ENCODE measurements at regions not wholly inside any gene's neighbourhood (a gene's known extent, or its start where the extent isn't known, plus 50 kb on each side); places are given as distances from the start of the nearest gene placed in this dataset.

DNA sequence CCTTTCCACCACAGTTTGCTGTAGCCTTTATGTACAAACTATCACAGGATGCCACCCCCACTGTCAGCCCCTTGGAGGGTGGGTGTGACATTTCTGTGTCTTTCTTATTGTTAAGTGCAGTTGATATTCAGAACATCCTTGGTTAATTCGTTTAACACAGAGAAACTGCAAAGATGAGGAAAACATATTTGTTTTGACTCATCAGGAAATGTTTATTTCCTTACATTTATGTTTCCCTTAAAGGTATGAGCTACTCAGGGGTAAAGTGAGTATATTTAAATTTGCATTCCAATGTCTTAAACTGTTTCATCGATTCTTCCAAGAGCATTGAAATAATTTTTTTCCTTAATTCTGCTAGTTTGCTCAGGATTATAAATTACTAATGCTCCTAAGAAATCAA lies 243.4 kb downstream of the RDH14 start:
- Histone ChIP-seq H3K27me3 (replicated peaks; ENCODE audit: insufficient read depth) (no peaks in the 10 kb centered on the region), H3F3A (ENCODE audit: insufficient read depth) (0 out of 2 replicates have a peak, but pooled peaks cover 2% of the 10 kb centered on the region), H3K4me2 (ENCODE audit: unreplicated experiment) (no peak overlapping the region), H3K4me1 (ENCODE audit: insufficient read depth) (no peaks in the 10 kb centered on the region), H3K9me2 (ENCODE audit: insufficient read depth) (no peaks in the 10 kb centered on the region), H3K36me3 (ENCODE audit: low read depth) (no peaks in the 10 kb centered on the region), H3K27ac (no peak overlapping the region), H3K9ac (no peak overlapping the region), H3K9me3 (ENCODE audit: low read depth) (no peaks in the 10 kb centered on the region), H2AFZ (no peak overlapping the region), H3K4me3 (no peak overlapping the region), H4K20me1 (ENCODE audit: insufficient read depth) (no peaks in the 10 kb centered on the region), H3K79me2 (ENCODE audit: insufficient read depth) (no peaks in the 10 kb centered on the region)
- no peak for DNase-seq
- in situ Hi-C loops (cut with MboI), result no loop called here
- 47% methylated on average over 2 of the region's 2 CpGs for WGBS, 2 experiments (ENCODE audit: low coverage in 1 of 2, low lambda C conversion rate in 2 of 2, missing lambda C conversion rate in 2 of 2)
- no peak for TF ChIP-seq EZH2phosphoT487 (IDR thresholded peaks at IDR 0.05; ENCODE audit: insufficient read depth, low read depth)
- TF ChIP-seq EZH2 (IDR thresholded peaks at IDR 0.05; ENCODE audit: insufficient read depth, poor library complexity, severe bottlenecking), result no peak

DNA sequence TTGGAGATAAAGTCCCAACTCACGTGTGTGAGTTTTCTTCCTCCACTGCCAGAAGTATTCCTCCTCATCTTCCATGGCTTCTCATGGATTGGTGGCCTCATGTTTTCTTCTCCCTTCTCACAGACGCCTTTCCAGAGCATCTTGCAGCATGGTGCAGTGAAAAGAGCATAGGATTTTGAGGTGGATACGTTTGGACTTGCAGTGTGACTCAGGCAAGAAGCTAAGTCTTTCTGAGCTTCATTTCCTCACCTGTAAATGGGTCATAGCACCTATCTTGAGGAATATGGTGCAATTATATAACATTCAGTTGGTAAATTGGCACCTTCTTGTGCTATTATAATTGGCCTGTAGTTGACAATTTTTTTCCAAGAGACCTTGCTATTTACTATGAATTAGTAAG lies 247.6 kb downstream of the RDH14 start:
- H3K4me3 ChIP-seq, result no peak overlapping the region
- H3K36me3 ChIP-seq (ENCODE audit: low read depth), result no peaks in the 10 kb centered on the region
- H3K4me1 ChIP-seq (ENCODE audit: insufficient read depth), result peaks cover 15% of the 10 kb centered on the region
- peaks cover 19% of the 10 kb centered on the region for H3F3A ChIP-seq (ENCODE audit: insufficient read depth)
- no peaks in the 10 kb centered on the region for H3K9me3 ChIP-seq (ENCODE audit: low read depth)
- no peaks in the 10 kb centered on the region for H3K27me3 ChIP-seq (replicated peaks; ENCODE audit: insufficient read depth)
- no peak for DNase-seq
- no peak overlapping the region for H3K27ac ChIP-seq
- H3K79me2 ChIP-seq (ENCODE audit: insufficient read depth), result no peaks in the 10 kb centered on the region
- no peaks in the 10 kb centered on the region for H4K20me1 ChIP-seq (ENCODE audit: insufficient read depth)
- no peak overlapping the region for H3K4me2 ChIP-seq (ENCODE audit: unreplicated experiment)
- H3K9ac ChIP-seq, result no peak overlapping the region
- in situ Hi-C loops (cut with MboI), result no loop called here
- H2AFZ ChIP-seq, result no peak overlapping the region
- WGBS, 2 experiments (ENCODE audit: low coverage in 1 of 2, low lambda C conversion rate in 2 of 2, missing lambda C conversion rate in 2 of 2), result 56 to 63% methylated on average over 3 of the region's 3 CpGs
- no peaks in the 10 kb centered on the region for H3K9me2 ChIP-seq (ENCODE audit: insufficient read depth)
- TF ChIP-seq EZH2phosphoT487 (IDR thresholded peaks at IDR 0.05; ENCODE audit: insufficient read depth, low read depth) (no peak), EZH2 (IDR thresholded peaks at IDR 0.05; ENCODE audit: insufficient read depth, poor library complexity, severe bottlenecking) (no peak)

DNA sequence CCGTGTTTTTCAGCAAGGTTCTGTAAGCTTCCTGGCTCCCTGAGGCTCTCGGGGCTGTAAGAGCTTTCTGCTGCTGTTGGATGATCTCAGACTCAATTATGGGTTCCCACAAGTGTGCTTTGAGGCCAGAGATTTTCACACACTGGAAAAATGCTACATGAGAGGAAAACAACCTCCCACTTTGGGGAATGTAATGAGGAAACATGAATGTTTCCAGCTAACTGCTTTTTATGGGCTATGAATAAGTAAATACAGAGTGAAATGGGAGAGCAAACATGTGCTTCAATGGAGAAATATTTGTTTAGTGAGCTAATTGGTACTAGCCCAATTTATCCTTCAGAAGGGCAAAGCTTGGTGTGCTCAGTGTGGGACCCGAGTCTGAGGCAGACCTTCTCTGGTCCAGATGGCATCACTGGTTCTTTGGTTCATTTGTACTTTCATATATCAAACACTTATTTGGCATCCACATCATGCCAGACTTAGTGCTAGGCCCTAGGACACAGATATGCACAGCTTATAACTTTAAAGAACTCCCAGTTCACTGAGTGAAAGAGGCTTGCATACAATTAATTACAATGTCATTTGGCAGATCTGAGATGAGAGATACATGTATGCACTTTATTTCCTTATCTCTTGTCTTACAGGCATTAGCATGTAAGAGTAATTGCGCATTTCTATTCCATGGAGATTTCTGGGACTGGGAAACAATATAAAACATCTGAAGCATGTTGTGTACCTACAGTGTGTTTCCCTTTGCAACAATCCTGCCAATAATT lies 248.8 kb downstream of the RDH14 start:
- no peaks in the 10 kb centered on the region for H3K36me3 ChIP-seq (ENCODE audit: low read depth)
- no peaks in the 10 kb centered on the region for H3K9me2 ChIP-seq (ENCODE audit: insufficient read depth)
- H4K20me1 ChIP-seq (ENCODE audit: insufficient read depth), result no peaks in the 10 kb centered on the region
- no peak for TF ChIP-seq EZH2 (IDR thresholded peaks at IDR 0.05; ENCODE audit: insufficient read depth, poor library complexity, severe bottlenecking)
- H3K79me2 ChIP-seq (ENCODE audit: insufficient read depth), result no peaks in the 10 kb centered on the region
- peaks cover 19% of the 10 kb centered on the region for H3F3A ChIP-seq (ENCODE audit: insufficient read depth)
- peaks cover 15% of the 10 kb centered on the region for H3K4me1 ChIP-seq (ENCODE audit: insufficient read depth)
- H3K4me2 ChIP-seq (ENCODE audit: unreplicated experiment), result peak overlapping the region; percentile 14
- in situ Hi-C loops (cut with MboI), result no loop called here
- DNase-seq, result peak; percentile 82
- H3K27ac ChIP-seq, result peak overlapping the region; percentile 37
- WGBS, 2 experiments (ENCODE audit: low coverage in 1 of 2, low lambda C conversion rate in 2 of 2, missing lambda C conversion rate in 2 of 2), result 24 to 25% methylated on average over 4 of the region's 4 CpGs
- H3K27me3 ChIP-seq (replicated peaks; ENCODE audit: insufficient read depth), result no peaks in the 10 kb centered on the region
- peak overlapping the region; percentile 63 for H2AFZ ChIP-seq
- H3K9me3 ChIP-seq (ENCODE audit: low read depth), result no peaks in the 10 kb centered on the region
- H3K9ac ChIP-seq, result no peak overlapping the region; the same call in 1 of the 2 replicates
- H3K4me3 ChIP-seq, result peak overlapping the region; percentile 24; the same call in 1 of the 2 replicates

DNA sequence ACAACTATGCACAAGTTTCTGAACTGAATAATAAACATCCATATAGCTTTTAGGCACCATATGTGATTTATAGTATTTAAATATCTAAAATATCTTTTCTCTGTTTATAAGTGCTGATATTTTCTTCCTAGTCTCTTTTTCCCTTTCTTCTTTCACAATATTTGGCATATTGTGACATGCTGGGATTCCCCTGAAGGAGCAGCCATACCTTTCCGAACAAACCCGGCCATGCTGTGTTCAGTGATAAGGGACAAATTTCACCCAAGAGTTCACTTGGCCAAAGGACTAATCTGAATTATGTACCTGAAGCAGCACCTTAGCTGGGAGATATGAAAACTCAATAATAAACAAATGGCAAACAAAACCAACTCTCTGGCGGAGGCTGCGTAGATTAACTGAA lies 250.8 kb downstream of the RDH14 start:
- WGBS, 2 experiments (ENCODE audit: low coverage in 1 of 2, low lambda C conversion rate in 2 of 2, missing lambda C conversion rate in 2 of 2), result 86 to 95% methylated on average over 4 of the region's 4 CpGs
- Histone ChIP-seq H2AFZ (no peak overlapping the region), H3K4me3 (no peak overlapping the region), H3K4me2 (ENCODE audit: unreplicated experiment) (no peak overlapping the region), H3K9me2 (ENCODE audit: insufficient read depth) (no peaks in the 10 kb centered on the region), H3K79me2 (ENCODE audit: insufficient read depth) (no peaks in the 10 kb centered on the region), H3K9ac (no peak overlapping the region), H3K4me1 (ENCODE audit: insufficient read depth) (peaks cover 18% of the 10 kb centered on the region), H3K9me3 (ENCODE audit: low read depth) (no peaks in the 10 kb centered on the region), H4K20me1 (ENCODE audit: insufficient read depth) (no peaks in the 10 kb centered on the region), H3K36me3 (ENCODE audit: low read depth) (no peaks in the 10 kb centered on the region), H3F3A (ENCODE audit: insufficient read depth) (peaks cover 19% of the 10 kb centered on the region), H3K27ac (no peak overlapping the region), H3K27me3 (replicated peaks; ENCODE audit: insufficient read depth) (no peaks in the 10 kb centered on the region)
- TF ChIP-seq EZH2phosphoT487 (IDR thresholded peaks at IDR 0.05; ENCODE audit: insufficient read depth, low read depth) (no peak), EZH2 (IDR thresholded peaks at IDR 0.05; ENCODE audit: insufficient read depth, poor library complexity, severe bottlenecking) (no peak)
- in situ Hi-C loops (cut with MboI), result no loop called here
- no peak for DNase-seq

Data from GM23248 (cell line).